ENCODE measurements at regions not wholly inside any gene's neighbourhood (a gene's known extent, or its start where the extent isn't known, plus 50 kb on each side); places are given as distances from the start of the nearest gene placed in this dataset.

- DNase-seq, result no peak
- CTCF ChIA-PET, result no interaction called here
- Histone ChIP-seq H3K9me3 (no peaks in the 10 kb centered on the region), H3K27me3 (replicated peaks; ENCODE audit: control insufficient read depth, insufficient read depth, low read length) (no peaks in the 10 kb centered on the region), H3K4me1 (peaks cover 5% of the 10 kb centered on the region; the same call in 1 of the 2 replicates), H3K4me3 (ENCODE audit: low read depth, low read length) (no peak overlapping the region), H3K36me3 (ENCODE audit: control insufficient read depth, insufficient read depth, low read length) (no peaks in the 10 kb centered on the region; the same call in 1 of the 2 replicates)
- intact Hi-C loops (cut with micrococcal nuclease; ENCODE audit: unreplicated experiment), result no loop called here
- POLR2A ChIA-PET, result no interaction called here
- Mint-ChIP-seq H3K27me3 (ENCODE audit: insufficient read depth, unreplicated experiment) (no peaks in the 10 kb centered on the region), H3K36me3 (ENCODE audit: insufficient read depth, unreplicated experiment) (peaks cover 41% of the 10 kb centered on the region), H3K9me3 (ENCODE audit: unreplicated experiment) (no peaks in the 10 kb centered on the region), H3K4me3 (ENCODE audit: unreplicated experiment) (no peak overlapping the region), H3K4me1 (ENCODE audit: low read depth, unreplicated experiment) (no peaks in the 10 kb centered on the region), H3K27ac (ENCODE audit: unreplicated experiment) (no peak overlapping the region)
- BruUV-seq (replicated peaks), result no TSS peak
- no peak for TF ChIP-seq CTCF (IDR thresholded peaks at IDR 0.05; ENCODE audit: insufficient read depth in 1 of 2, low read depth in 1 of 2, low read length in 1 of 2, severe bottlenecking in 1 of 2, unreplicated experiment in 1 of 2)
These were observed 49.8 kb upstream of the CYP2D6 start for GRCh38 chr22:42180349-42180842.

Measured in Caco-2 (cell line).